ACHN (cell line): ENCODE measurements at regions not wholly inside any gene's neighbourhood (a gene's known extent, or its start where the extent isn't known, plus 50 kb on each side); places are given as distances from the start of the nearest gene placed in this dataset.
"Not testable (repeated sequence)": the region's sequence is repeated elsewhere in the genome, so short reads cannot be mapped to it uniquely, and the experiment has no call there.

Source experiments
- DNase-seq: peaks from one replicate; pipeline ENCODE4 v3.0.0-alpha.2; 2015
- in situ Hi-C: cut with HindIII; loops from 2 replicates; pipeline ENCODE4 v1.10.0; 2017; ENCODE audit warnings: low sequenced_read_pairs, low pct_ligation_motif_present, low pct_unique_long_range_greater_than_20kb

- in situ Hi-C loops: no loop called here
- no peak for DNase-seq
Observed at GRCh38 chr5:42061121-42061520, 136.0 kb downstream of the FBXO4 start.

GRCh38 chr5:42064821-42065220 is 139.7 kb downstream of the FBXO4 start:
- in situ Hi-C loops: no loop called here
- DNase-seq: no peak

GRCh38 chr5:42066131-42066530 is 141.1 kb downstream of the FBXO4 start:
- no peak for DNase-seq
- in situ Hi-C loops: no loop called here

- in situ Hi-C loops: no loop called here
- no peak for DNase-seq
Observed at GRCh38 chr5:42074353-42074752, 149.3 kb downstream of the FBXO4 start.

- in situ Hi-C loops: no loop called here
Observed at GRCh38 chr5:42089705-42090104, 164.6 kb downstream of the FBXO4 start.

GRCh38 chr5:42090162-42090561 is 165.1 kb downstream of the FBXO4 start:
- no peak for DNase-seq
- in situ Hi-C loops: no loop called here

More at GRCh38 chr5:42089705-42090104, 164.6 kb downstream of the FBXO4 start:
- no peak for DNase-seq

GRCh38 chr5:42099846-42100245 is 174.8 kb downstream of the FBXO4 start:
- DNase-seq, in situ Hi-C loops: not testable (repeated sequence)

GRCh38 chr5:42108468-42108867 is 183.4 kb downstream of the FBXO4 start:
- no peak for DNase-seq
- in situ Hi-C loops: no loop called here

GRCh38 chr5:42109006-42109572 is 184.0 kb downstream of the FBXO4 start:
- no peak for DNase-seq
- in situ Hi-C loops: no loop called here

- in situ Hi-C loops, DNase-seq: not testable (repeated sequence)
Observed at GRCh38 chr5:42115721-42116120, 190.6 kb downstream of the FBXO4 start.

GRCh38 chr5:42120070-42120469 is 195.0 kb downstream of the FBXO4 start:
- in situ Hi-C loops: no loop called here
- no peak for DNase-seq

- DNase-seq: no peak
- in situ Hi-C loops: no loop called here
Observed at GRCh38 chr5:42121401-42121800, 196.3 kb downstream of the FBXO4 start.

- DNase-seq: no peak
- in situ Hi-C loops: no loop called here
Observed at GRCh38 chr5:42131081-42131480, 206.0 kb downstream of the FBXO4 start.

- in situ Hi-C loops: no loop called here
- DNase-seq: no peak
Observed at GRCh38 chr5:42143361-42143760, 218.3 kb downstream of the FBXO4 start.

- in situ Hi-C loops: no loop called here
- DNase-seq: no peak
Observed at GRCh38 chr5:42148813-42149212, 223.7 kb downstream of the FBXO4 start.

- DNase-seq: no peak
- in situ Hi-C loops: no loop called here
Observed at GRCh38 chr5:42157215-42157614, 232.1 kb downstream of the FBXO4 start.

- in situ Hi-C loops: no loop called here
- no peak for DNase-seq
Observed at GRCh38 chr5:42163083-42163482, 238.0 kb downstream of the FBXO4 start.

GRCh38 chr5:42168091-42168670 is 243.1 kb downstream of the FBXO4 start:
- no peak for DNase-seq
- in situ Hi-C loops: no loop called here

GRCh38 chr5:42176118-42176517 is 247.1 kb upstream of the GHR start:
- not testable (repeated sequence) for DNase-seq

GRCh38 chr5:42179843-42180242 is 243.4 kb upstream of the GHR start:
- in situ Hi-C loops, DNase-seq: not testable (repeated sequence)

More at GRCh38 chr5:42176118-42176517, 247.1 kb upstream of the GHR start:
- in situ Hi-C loops: not testable (repeated sequence)
